IMR-90 (cell line): ENCODE measurements at regions not wholly inside any gene's neighbourhood (a gene's known extent, or its start where the extent isn't known, plus 50 kb on each side); places are given as distances from the start of the nearest gene placed in this dataset.

ENCODE experiments used
- BHLHE40 ChIP-seq: fragments of 150-350 bp; IDR thresholded peaks from 2 replicates; pipeline ENCODE4 v1.6.1; 2016; ENCODE audit warnings: mild to moderate bottlenecking, low read depth, low read length
- FOS ChIP-seq: fragments of 150-350 bp; IDR thresholded peaks from 2 replicates; pipeline ENCODE4 v1.6.1; 2016; ENCODE audit warnings: low read depth, low read length
- MAZ ChIP-seq: IDR thresholded peaks from 2 replicates; pipeline ENCODE4 v1.6.1; 2012; ENCODE audit warnings: low read depth, mild to moderate bottlenecking, low read length, improper control_type of control experiment, moderate library complexity, borderline replicate concordance
- MXI1 ChIP-seq: IDR thresholded peaks from 2 replicates; pipeline ENCODE4 v1.6.1; 2012; ENCODE audit warnings: low read depth, mild to moderate bottlenecking, low read length, moderate library complexity, borderline replicate concordance
- POLR2A ChIP-seq: IDR thresholded peaks from 2 replicates; pipeline ENCODE4 v1.6.1; 2012; ENCODE audit warnings: mild to moderate bottlenecking, low read depth, low read length
- RAD21 ChIP-seq: IDR thresholded peaks from 2 replicates; pipeline ENCODE4 v1.6.1; 2012; ENCODE audit warnings: low read length, improper control_type of control experiment
- RFX5 ChIP-seq: IDR thresholded peaks from 2 replicates; pipeline ENCODE4 v1.8.0; 2012; ENCODE audit warnings: low read depth, mild to moderate bottlenecking, low read length, moderate library complexity
- TF ChIP-seq, protein P1 (sequence below): conservative IDR thresholded peaks from 2 replicates; pipeline ENCODE4 v1.5.1; 2012; ENCODE audit warnings: mild to moderate bottlenecking, low read depth, low read length, improper control_type of control experiment
- TF ChIP-seq, protein P2 (sequence below): fragments of 150-350 bp; IDR thresholded peaks from 2 replicates; pipeline ENCODE4 v1.6.1; 2017; ENCODE audit warnings: mild to moderate bottlenecking, antibody characterized with exemption, low read length, low read depth

DNA sequence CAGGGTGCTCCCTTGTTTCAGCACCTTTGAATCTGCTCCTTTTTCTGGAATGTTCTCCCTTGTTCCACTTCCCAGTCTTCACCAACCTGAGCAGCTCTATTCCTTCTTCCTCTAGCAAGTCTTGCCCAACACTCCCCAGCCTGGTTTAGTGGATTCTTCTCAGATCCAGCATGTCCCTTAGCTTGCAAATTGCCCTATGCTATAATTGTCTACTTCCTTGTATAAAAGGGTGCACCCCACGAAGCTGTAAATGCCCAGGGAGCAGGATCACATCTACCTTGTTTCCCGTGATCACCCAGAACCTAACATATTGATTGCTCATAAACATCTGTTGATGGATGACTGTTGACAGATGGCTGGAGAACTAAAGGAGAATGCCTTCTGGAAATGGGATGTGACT lies 93.2 kb upstream of the C1QTNF9B start:
- TF ChIP-seq MAZ (no peak), POLR2A (no peak), BHLHE40 (no peak), MXI1 (no peak), RAD21 (no peak), FOS (no peak), RFX5 (no peak)
- TF ChIP-seq, protein P1, sequence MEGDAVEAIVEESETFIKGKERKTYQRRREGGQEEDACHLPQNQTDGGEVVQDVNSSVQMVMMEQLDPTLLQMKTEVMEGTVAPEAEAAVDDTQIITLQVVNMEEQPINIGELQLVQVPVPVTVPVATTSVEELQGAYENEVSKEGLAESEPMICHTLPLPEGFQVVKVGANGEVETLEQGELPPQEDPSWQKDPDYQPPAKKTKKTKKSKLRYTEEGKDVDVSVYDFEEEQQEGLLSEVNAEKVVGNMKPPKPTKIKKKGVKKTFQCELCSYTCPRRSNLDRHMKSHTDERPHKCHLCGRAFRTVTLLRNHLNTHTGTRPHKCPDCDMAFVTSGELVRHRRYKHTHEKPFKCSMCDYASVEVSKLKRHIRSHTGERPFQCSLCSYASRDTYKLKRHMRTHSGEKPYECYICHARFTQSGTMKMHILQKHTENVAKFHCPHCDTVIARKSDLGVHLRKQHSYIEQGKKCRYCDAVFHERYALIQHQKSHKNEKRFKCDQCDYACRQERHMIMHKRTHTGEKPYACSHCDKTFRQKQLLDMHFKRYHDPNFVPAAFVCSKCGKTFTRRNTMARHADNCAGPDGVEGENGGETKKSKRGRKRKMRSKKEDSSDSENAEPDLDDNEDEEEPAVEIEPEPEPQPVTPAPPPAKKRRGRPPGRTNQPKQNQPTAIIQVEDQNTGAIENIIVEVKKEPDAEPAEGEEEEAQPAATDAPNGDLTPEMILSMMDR = no peak
- TF ChIP-seq, protein P2, sequence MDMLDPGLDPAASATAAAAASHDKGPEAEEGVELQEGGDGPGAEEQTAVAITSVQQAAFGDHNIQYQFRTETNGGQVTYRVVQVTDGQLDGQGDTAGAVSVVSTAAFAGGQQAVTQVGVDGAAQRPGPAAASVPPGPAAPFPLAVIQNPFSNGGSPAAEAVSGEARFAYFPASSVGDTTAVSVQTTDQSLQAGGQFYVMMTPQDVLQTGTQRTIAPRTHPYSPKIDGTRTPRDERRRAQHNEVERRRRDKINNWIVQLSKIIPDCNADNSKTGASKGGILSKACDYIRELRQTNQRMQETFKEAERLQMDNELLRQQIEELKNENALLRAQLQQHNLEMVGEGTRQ = no peak
